ENCODE measurements at regions not wholly inside any gene's neighbourhood (a gene's known extent, or its start where the extent isn't known, plus 50 kb on each side); places are given as distances from the start of the nearest gene placed in this dataset.

GRCh38 chr6:68239034-68239433 is 396.0 kb upstream of the ADGRB3 start:
- H3K79me2 ChIP-seq (ENCODE audit: low read depth), result no peaks in the 10 kb centered on the region
- H3K4me1 ChIP-seq (replicated peaks; ENCODE audit: insufficient read depth), result no peaks in the 10 kb centered on the region
- no peaks in the 10 kb centered on the region for H4K20me1 ChIP-seq (ENCODE audit: insufficient read depth)
- TF ChIP-seq EZH2 (IDR thresholded peaks at IDR 0.05; ENCODE audit: low read depth), result no peak
- no peak for TF ChIP-seq CTCF (conservative IDR thresholded peaks at IDR 0.05)
- H3F3A ChIP-seq (ENCODE audit: insufficient read depth, low read depth), result no peaks in the 10 kb centered on the region
- no peaks in the 10 kb centered on the region for H3K27me3 ChIP-seq (ENCODE audit: insufficient read depth, low read depth)
- ChIA-PET CTCF (no interaction called here), POLR2A (ENCODE audit: unreplicated experiment) (no interaction called here)
- H3K4me3 ChIP-seq, result no peak overlapping the region
- no peak overlapping the region for H3K27ac ChIP-seq
- no peaks in the 10 kb centered on the region for H3K9me2 ChIP-seq (ENCODE audit: insufficient read depth)
- intact Hi-C loops (cut with micrococcal nuclease; ENCODE audit: unreplicated experiment), result no loop called here
- no peak overlapping the region for H3K4me2 ChIP-seq
- H3K9me3 ChIP-seq (ENCODE audit: insufficient read depth, low read depth), result no peaks in the 10 kb centered on the region
- H2AFZ ChIP-seq, result no peak overlapping the region
- no TSS peak for BruUV-seq (replicated peaks)
- DNase-seq, result no peak
- H3K36me3 ChIP-seq (ENCODE audit: low read depth), result no peaks in the 10 kb centered on the region

- H3K36me3 ChIP-seq (ENCODE audit: low read depth), result no peaks in the 10 kb centered on the region
- BruUV-seq (replicated peaks), result no TSS peak
- no peaks in the 10 kb centered on the region for H3K79me2 ChIP-seq (ENCODE audit: low read depth)
- H3K27ac ChIP-seq, result no peak overlapping the region
- DNase-seq, result no peak
- H2AFZ ChIP-seq, result no peak overlapping the region
- H4K20me1 ChIP-seq (ENCODE audit: insufficient read depth), result no peaks in the 10 kb centered on the region
- no peak overlapping the region for H3K4me2 ChIP-seq
- H3K9me2 ChIP-seq (ENCODE audit: insufficient read depth), result no peaks in the 10 kb centered on the region
- H3F3A ChIP-seq (ENCODE audit: insufficient read depth, low read depth), result no peaks in the 10 kb centered on the region
- no peak overlapping the region for H3K4me3 ChIP-seq
- ChIA-PET POLR2A (ENCODE audit: unreplicated experiment) (no interaction called here), CTCF (no interaction called here)
- H3K4me1 ChIP-seq (replicated peaks; ENCODE audit: insufficient read depth), result no peaks in the 10 kb centered on the region
- TF ChIP-seq EZH2 (IDR thresholded peaks at IDR 0.05; ENCODE audit: low read depth), result no peak
- intact Hi-C loops (cut with micrococcal nuclease; ENCODE audit: unreplicated experiment), result no loop called here
- no peaks in the 10 kb centered on the region for H3K27me3 ChIP-seq (ENCODE audit: insufficient read depth, low read depth)
- H3K9me3 ChIP-seq (ENCODE audit: insufficient read depth, low read depth), result no peaks in the 10 kb centered on the region
Observed at GRCh38 chr6:68238097-68238601, 396.9 kb upstream of the ADGRB3 start.

GRCh38 chr6:68237205-68237604 is 397.9 kb upstream of the ADGRB3 start:
- Histone ChIP-seq H3K4me3 (no peak overlapping the region), H3K79me2 (ENCODE audit: low read depth) (no peaks in the 10 kb centered on the region), H3K4me2 (no peak overlapping the region), H4K20me1 (ENCODE audit: insufficient read depth) (no peaks in the 10 kb centered on the region), H3K9me2 (ENCODE audit: insufficient read depth) (no peaks in the 10 kb centered on the region), H3K27me3 (ENCODE audit: insufficient read depth, low read depth) (no peaks in the 10 kb centered on the region), H3K4me1 (replicated peaks; ENCODE audit: insufficient read depth) (no peaks in the 10 kb centered on the region), H3K27ac (no peak overlapping the region), H3F3A (ENCODE audit: insufficient read depth, low read depth) (no peaks in the 10 kb centered on the region), H3K36me3 (ENCODE audit: low read depth) (no peaks in the 10 kb centered on the region), H2AFZ (no peak overlapping the region), H3K9me3 (ENCODE audit: insufficient read depth, low read depth) (no peaks in the 10 kb centered on the region)
- DNase-seq, result no peak
- TF ChIP-seq EZH2 (IDR thresholded peaks at IDR 0.05; ENCODE audit: low read depth), result no peak
- no peak for TF ChIP-seq CTCF (conservative IDR thresholded peaks at IDR 0.05)
- POLR2A ChIA-PET (ENCODE audit: unreplicated experiment), result no interaction called here
- BruUV-seq (replicated peaks), result no TSS peak
- intact Hi-C loops (cut with micrococcal nuclease; ENCODE audit: unreplicated experiment), result no loop called here
- CTCF ChIA-PET, result no interaction called here

GRCh38 chr6:68235326-68235784 is 399.7 kb upstream of the ADGRB3 start:
- H3K9me2 ChIP-seq (ENCODE audit: insufficient read depth), result no peaks in the 10 kb centered on the region
- BruUV-seq (replicated peaks), result no TSS peak
- intact Hi-C loops (cut with micrococcal nuclease; ENCODE audit: unreplicated experiment), result no loop called here

More at GRCh38 chr6:68235326-68235784, 399.7 kb upstream of the ADGRB3 start:
- H3K4me3 ChIP-seq, result no peak overlapping the region
- H4K20me1 ChIP-seq (ENCODE audit: insufficient read depth), result no peaks in the 10 kb centered on the region
- no peak overlapping the region for H3K4me2 ChIP-seq
- no peaks in the 10 kb centered on the region for H3K4me1 ChIP-seq (replicated peaks; ENCODE audit: insufficient read depth)
- H3K36me3 ChIP-seq (ENCODE audit: low read depth), result no peaks in the 10 kb centered on the region
- no peaks in the 10 kb centered on the region for H3K9me3 ChIP-seq (ENCODE audit: insufficient read depth, low read depth)
- ChIA-PET CTCF (no interaction called here), POLR2A (ENCODE audit: unreplicated experiment) (no interaction called here)
- DNase-seq, result no peak
- H2AFZ ChIP-seq, result no peak overlapping the region
- H3F3A ChIP-seq (ENCODE audit: insufficient read depth, low read depth), result no peaks in the 10 kb centered on the region
- H3K27ac ChIP-seq, result no peak overlapping the region
- H3K79me2 ChIP-seq (ENCODE audit: low read depth), result no peaks in the 10 kb centered on the region
- H3K27me3 ChIP-seq (ENCODE audit: insufficient read depth, low read depth), result no peaks in the 10 kb centered on the region
- TF ChIP-seq EZH2 (IDR thresholded peaks at IDR 0.05; ENCODE audit: low read depth) (no peak), CTCF (conservative IDR thresholded peaks at IDR 0.05) (no peak)

Measured in PC-9 (cell line).